Activated CD8-positive, alpha-beta memory T cell treated with anti-CD3 and anti-CD28 coated beads, Interleukin-2, amount 10 ng/mL, durations not matched to agents 7 days and 5 days (primary cell): ENCODE measurements at regions not wholly inside any gene's neighbourhood (a gene's known extent, or its start where the extent isn't known, plus 50 kb on each side); places are given as distances from the start of the nearest gene placed in this dataset.
"Not testable (repeated sequence)": the region's sequence is repeated elsewhere in the genome, so short reads cannot be mapped to it uniquely, and the experiment has no call there.

Experiments used
- ATAC-seq: fragments of 150-1000 bp; cut with Tn5 transposase; one replicate; pipeline ENCODE4 v1.10.0; 2021; ENCODE audit warnings: moderate library complexity
- CTCF ChIA-PET: fragments of 350-600 bp; sonication (Branson Sonifier 250); formaldehyde crosslinking; loops from one replicate; lab custom pipeline; 2021; ENCODE audit warnings: antibody characterized with exemption; lab: Charles Lee
- DNase-seq: peaks from one replicate; pipeline ENCODE4 v3.0.0-alpha.2; 2020
- H3K27ac Mint-ChIP-seq: one replicate; pipeline ENCODE4 v1.8.0; 2021; ENCODE audit warnings: mild to moderate bottlenecking, mixed read lengths
- H3K27me3 Mint-ChIP-seq: one replicate; pipeline ENCODE4 v1.8.0; 2021; ENCODE audit warnings: mixed read lengths
- H3K36me3 Mint-ChIP-seq: one replicate; pipeline ENCODE4 v1.8.0; 2021; ENCODE audit warnings: mild to moderate bottlenecking, mixed read lengths
- H3K4me1 Mint-ChIP-seq: one replicate; pipeline ENCODE4 v1.8.0; 2021; ENCODE audit warnings: mixed read lengths
- H3K4me3 Mint-ChIP-seq: one replicate; pipeline ENCODE4 v1.8.0; 2021; ENCODE audit warnings: mild to moderate bottlenecking, moderate library complexity, mixed read lengths
- H3K9me3 Mint-ChIP-seq: one replicate; pipeline ENCODE4 v1.8.0; 2022; ENCODE audit warnings: low read depth, mixed read lengths

DNA sequence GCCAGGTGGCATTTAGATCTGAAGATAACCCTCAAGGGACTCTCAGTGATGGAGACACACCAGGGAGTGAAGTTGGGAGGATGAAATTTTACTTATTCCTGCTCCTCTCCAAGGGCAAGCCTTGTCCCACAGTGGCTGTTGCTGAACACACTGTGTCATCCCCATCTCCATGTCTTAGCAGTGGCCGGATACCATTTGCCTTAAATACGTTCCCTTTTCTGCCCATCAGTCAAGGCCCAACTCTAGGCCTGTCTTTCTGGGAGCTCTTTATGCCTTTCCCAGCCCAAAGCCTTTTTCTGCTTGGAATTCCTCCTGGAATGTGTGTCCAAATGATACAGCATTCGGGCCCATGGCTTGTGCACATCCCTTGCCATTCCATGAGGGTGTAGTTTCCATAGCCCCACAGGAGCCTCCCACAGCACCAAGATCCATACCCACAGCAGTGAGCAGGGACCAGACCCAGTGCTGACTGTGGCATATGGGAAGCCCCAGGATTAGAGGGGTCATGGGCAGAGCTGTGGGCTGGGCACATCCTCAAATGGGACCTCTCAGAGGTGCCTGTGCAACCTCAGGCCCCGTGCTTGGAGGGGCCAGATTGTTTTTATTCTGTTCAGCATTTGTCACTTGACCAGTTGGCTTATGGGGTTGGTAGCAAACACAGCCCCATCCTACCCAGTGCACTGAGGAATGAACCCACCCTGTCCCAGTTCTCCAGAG is 63.7 kb upstream of the PRR23C start:
- ATAC-seq (no peak), DNase-seq (no peak)
- peaks cover 32% of the 10 kb centered on the region for H3K27me3 Mint-ChIP-seq
- H3K4me3 Mint-ChIP-seq = no peak overlapping the region
- H3K36me3 Mint-ChIP-seq = no peaks in the 10 kb centered on the region
- H3K27ac Mint-ChIP-seq = no peak overlapping the region
- H3K4me1 Mint-ChIP-seq = peaks cover 14% of the 10 kb centered on the region
- CTCF ChIA-PET = interaction anchor here (5.7 kb wide), 1 partner anchor 221 kb away, joined by 44 read pairs; no protein-coding TSS in a partner anchor
- no peaks in the 10 kb centered on the region for H3K9me3 Mint-ChIP-seq

DNA sequence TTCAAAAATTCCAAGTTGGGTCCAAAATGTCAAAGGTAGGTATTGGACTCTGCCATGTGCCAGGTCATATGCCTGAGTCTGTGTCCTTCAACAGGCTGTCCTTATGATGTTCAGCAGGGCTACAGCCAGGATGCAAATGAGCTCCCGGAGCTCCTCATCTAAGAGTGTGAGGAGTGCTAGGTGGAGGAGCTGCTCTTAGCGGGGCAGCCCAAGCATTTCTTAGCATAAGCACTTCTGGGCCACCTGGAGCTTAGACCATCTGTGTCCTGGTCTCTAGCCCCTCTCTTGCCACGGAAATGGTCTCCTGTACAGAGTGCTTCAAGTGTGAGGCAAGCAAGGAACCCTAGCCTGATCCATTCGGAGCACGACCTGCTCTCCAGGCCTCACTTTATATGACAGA is 64.6 kb upstream of the PRR23C start:
- peaks cover 32% of the 10 kb centered on the region for H3K27me3 Mint-ChIP-seq
- no peak for DNase-seq
- CTCF ChIA-PET = interaction anchor here (5.7 kb wide), 1 partner anchor 220 kb away, joined by 44 read pairs; no protein-coding TSS in a partner anchor
- H3K4me3 Mint-ChIP-seq = no peak overlapping the region
- no peak for ATAC-seq
- H3K27ac Mint-ChIP-seq = no peak overlapping the region
- H3K36me3 Mint-ChIP-seq = no peaks in the 10 kb centered on the region
- no peaks in the 10 kb centered on the region for H3K9me3 Mint-ChIP-seq
- H3K4me1 Mint-ChIP-seq = peaks cover 14% of the 10 kb centered on the region

GRCh38 chr3:139110072-139110830 is 65.6 kb upstream of the PRR23C start:
- no peak overlapping the region for H3K27ac Mint-ChIP-seq
- CTCF ChIA-PET = interaction anchor here (0.9 to 5.7 kb wide), 5 partner anchors 14 to 236 kb away, joined by 3 to 44 read pairs (median 7); no protein-coding TSS in a partner anchor
- no peaks in the 10 kb centered on the region for H3K36me3 Mint-ChIP-seq
- no peak for ATAC-seq
- H3K9me3 Mint-ChIP-seq = no peaks in the 10 kb centered on the region
- peak overlapping the region; percentile 16 for H3K4me3 Mint-ChIP-seq
- peaks cover 14% of the 10 kb centered on the region for H3K4me1 Mint-ChIP-seq
- H3K27me3 Mint-ChIP-seq = peaks cover 32% of the 10 kb centered on the region
- DNase-seq = peak; percentile 36

GRCh38 chr3:139110929-139111328 is 66.2 kb upstream of the PRR23C start:
- H3K4me3 Mint-ChIP-seq, H3K27ac Mint-ChIP-seq, H3K36me3 Mint-ChIP-seq, ATAC-seq, H3K9me3 Mint-ChIP-seq: not testable (repeated sequence)
- DNase-seq = peak; percentile 14
- H3K27me3 Mint-ChIP-seq = peaks cover 32% of the 10 kb centered on the region
- CTCF ChIA-PET = interaction anchor here (0.9 to 5.7 kb wide), 9 partner anchors 13 to 236 kb away, joined by 3 to 44 read pairs (median 6); no protein-coding TSS in a partner anchor
- peaks cover 14% of the 10 kb centered on the region for H3K4me1 Mint-ChIP-seq

GRCh38 chr3:139111392-139112229 is 66.9 kb upstream of the PRR23C start:
- no peak overlapping the region for H3K4me3 Mint-ChIP-seq
- DNase-seq = peak; percentile 71
- peak; percentile 66 for ATAC-seq
- H3K4me1 Mint-ChIP-seq = peaks cover 14% of the 10 kb centered on the region
- H3K9me3 Mint-ChIP-seq = no peaks in the 10 kb centered on the region
- H3K27ac Mint-ChIP-seq = no peak overlapping the region
- CTCF ChIA-PET = interaction anchor here (0.6 to 5.7 kb wide), 21 partner anchors 9 to 1832 kb away, joined by 3 to 44 read pairs (median 3); no protein-coding TSS in a partner anchor
- H3K27me3 Mint-ChIP-seq = peaks cover 32% of the 10 kb centered on the region
- no peaks in the 10 kb centered on the region for H3K36me3 Mint-ChIP-seq

- Mint-ChIP-seq H3K36me3 (no peaks in the 10 kb centered on the region), H3K27me3 (peaks cover 32% of the 10 kb centered on the region), H3K9me3 (no peaks in the 10 kb centered on the region), H3K27ac (no peak overlapping the region), H3K4me3 (no peak overlapping the region), H3K4me1 (peaks cover 14% of the 10 kb centered on the region)
- CTCF ChIA-PET = interaction anchor here (0.6 to 5.7 kb wide), 23 partner anchors 9 to 1831 kb away, joined by 3 to 44 read pairs (median 3); no protein-coding TSS in a partner anchor
- no peak for DNase-seq
- ATAC-seq = no peak
Observed at GRCh38 chr3:139112230-139112558, 67.5 kb upstream of the PRR23C start.

GRCh38 chr3:139113231-139113992 is 68.7 kb upstream of the PRR23C start:
- H3K4me1 Mint-ChIP-seq = peaks cover 14% of the 10 kb centered on the region
- H3K27ac Mint-ChIP-seq = no peak overlapping the region
- DNase-seq = peak; percentile 49
- no peak overlapping the region for H3K4me3 Mint-ChIP-seq
- CTCF ChIA-PET = interaction anchor here (1.3 to 5.7 kb wide), 5 partner anchors 14 to 519 kb away, joined by 3 to 44 read pairs (median 5); partner anchors contain the start of gene CEP70
- ATAC-seq = peak; percentile 42
- no peaks in the 10 kb centered on the region for H3K36me3 Mint-ChIP-seq
- peaks cover 32% of the 10 kb centered on the region for H3K27me3 Mint-ChIP-seq
- H3K9me3 Mint-ChIP-seq = no peaks in the 10 kb centered on the region

DNA sequence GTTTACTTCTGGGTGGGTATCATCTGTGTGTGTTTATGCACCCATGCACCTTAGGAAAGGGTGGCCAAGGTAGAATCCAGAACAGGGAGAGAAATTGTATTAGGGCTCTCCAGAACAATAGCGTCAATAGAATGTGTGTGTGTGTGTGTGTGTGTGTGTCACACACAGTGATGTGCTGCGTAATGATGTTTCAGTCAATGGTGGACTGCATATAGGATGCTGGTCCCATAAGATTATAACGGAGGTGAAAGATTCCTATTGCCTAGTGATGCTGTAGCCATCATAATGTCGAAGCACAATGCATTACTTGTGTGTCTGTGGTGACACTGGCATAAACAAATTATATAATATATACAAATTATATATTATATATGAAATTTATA is 69.3 kb upstream of the PRR23C start:
- H3K27me3 Mint-ChIP-seq = peaks cover 32% of the 10 kb centered on the region
- H3K4me1 Mint-ChIP-seq = peaks cover 14% of the 10 kb centered on the region
- CTCF ChIA-PET = interaction anchor here (1.3 to 5.7 kb wide), 4 partner anchors 25 to 520 kb away, joined by 3 to 44 read pairs (median 6); partner anchors contain the start of gene CEP70
- DNase-seq (no peak), ATAC-seq (no peak)
- no peaks in the 10 kb centered on the region for H3K36me3 Mint-ChIP-seq
- no peak overlapping the region for H3K27ac Mint-ChIP-seq
- no peaks in the 10 kb centered on the region for H3K9me3 Mint-ChIP-seq
- no peak overlapping the region for H3K4me3 Mint-ChIP-seq

- ATAC-seq, H3K27ac Mint-ChIP-seq, DNase-seq, CTCF ChIA-PET, H3K4me3 Mint-ChIP-seq, H3K9me3 Mint-ChIP-seq, H3K36me3 Mint-ChIP-seq: not testable (repeated sequence)
- H3K27me3 Mint-ChIP-seq = peaks cover 12% of the 10 kb centered on the region
- peaks cover 12% of the 10 kb centered on the region for H3K4me1 Mint-ChIP-seq
Observed at GRCh38 chr3:139116631-139117030, 71.9 kb upstream of the PRR23C start.

GRCh38 chr3:139117136-139117675 is 72.5 kb upstream of the PRR23C start:
- ATAC-seq (peak; percentile 62), DNase-seq (no peak)
- no peaks in the 10 kb centered on the region for H3K36me3 Mint-ChIP-seq
- no peak overlapping the region for H3K27ac Mint-ChIP-seq
- CTCF ChIA-PET = no interaction called here
- peaks cover 9% of the 10 kb centered on the region for H3K27me3 Mint-ChIP-seq
- peaks cover 9% of the 10 kb centered on the region for H3K4me1 Mint-ChIP-seq
- H3K9me3 Mint-ChIP-seq = no peaks in the 10 kb centered on the region
- H3K4me3 Mint-ChIP-seq = no peak overlapping the region

DNA sequence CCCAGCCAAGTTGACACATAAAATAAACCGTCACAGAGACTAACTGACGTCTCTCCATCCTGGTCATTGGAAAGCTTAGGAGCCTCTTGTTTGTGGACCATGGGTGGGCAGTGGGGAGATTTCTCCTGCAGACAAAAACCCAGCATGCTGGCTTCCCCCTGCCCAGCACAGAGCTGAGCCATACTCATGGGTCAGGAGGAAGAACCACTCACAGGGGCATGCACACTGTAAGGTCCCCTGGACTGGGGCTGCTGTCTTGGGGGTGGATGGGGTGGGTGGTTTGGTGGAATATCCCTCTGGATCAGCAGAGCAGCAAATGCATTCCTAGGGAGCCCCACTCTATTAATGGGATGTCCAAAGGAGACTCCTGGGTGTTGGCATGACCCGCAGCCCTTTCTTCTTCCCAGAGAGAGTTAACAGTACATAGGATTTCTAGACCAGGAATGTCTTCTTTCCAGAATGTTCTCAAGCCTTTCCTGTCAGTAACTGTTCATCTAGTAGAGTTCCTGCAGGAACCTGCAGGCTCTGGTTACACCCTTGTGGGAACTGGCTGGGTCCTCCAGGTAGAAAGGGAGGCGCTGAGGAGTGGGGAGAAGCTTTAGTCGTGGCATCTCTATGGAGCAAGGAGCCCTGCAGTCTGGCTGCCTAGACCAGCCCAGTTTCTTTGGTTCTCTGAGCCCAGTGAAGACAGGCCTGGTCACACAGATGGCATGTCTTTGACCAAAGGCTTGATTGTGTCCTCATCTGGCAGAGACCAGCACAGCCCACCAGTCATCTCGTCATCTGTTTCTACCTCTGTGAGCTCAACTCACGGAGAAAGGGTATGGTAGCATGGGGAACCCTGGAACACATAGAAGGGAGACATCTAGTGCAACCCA is 73.4 kb upstream of the PRR23C start:
- ATAC-seq (no peak), DNase-seq (no peak)
- Mint-ChIP-seq H3K4me1 (peaks cover 9% of the 10 kb centered on the region), H3K9me3 (no peaks in the 10 kb centered on the region), H3K4me3 (no peak overlapping the region), H3K36me3 (no peaks in the 10 kb centered on the region), H3K27me3 (no peaks in the 10 kb centered on the region), H3K27ac (no peak overlapping the region)
- CTCF ChIA-PET = no interaction called here
